ENCODE measurements at regions not wholly inside any gene's neighbourhood (a gene's known extent, or its start where the extent isn't known, plus 50 kb on each side); places are given as distances from the start of the nearest gene placed in this dataset.
"Not testable (repeated sequence)": the region's sequence is repeated elsewhere in the genome, so short reads cannot be mapped to it uniquely, and the experiment has no call there.

DNA sequence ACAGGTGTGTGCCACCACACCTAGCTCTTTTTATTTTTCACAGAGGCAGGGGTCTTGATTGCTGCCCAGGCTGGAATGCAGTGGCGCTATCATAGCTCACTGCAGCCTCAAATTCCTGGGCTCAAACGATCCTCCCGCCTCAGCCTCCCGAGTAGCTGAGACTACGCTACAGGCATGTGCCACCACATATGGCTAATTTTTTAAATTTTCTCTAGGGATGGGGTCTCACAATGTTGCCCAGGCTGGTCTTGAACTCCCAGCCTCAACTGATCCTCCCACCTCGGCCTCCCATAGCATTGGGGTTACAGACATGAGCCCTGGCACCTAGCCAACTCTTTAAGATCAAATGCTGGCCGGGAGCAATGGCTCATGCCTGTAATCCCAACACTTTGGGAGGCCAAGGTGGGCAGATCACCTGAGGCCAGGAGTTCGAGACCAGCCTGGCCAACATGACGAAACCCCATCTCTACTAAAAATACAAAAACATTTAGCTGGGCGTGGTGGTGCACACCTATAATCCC, 50.6 kb upstream of the MYL10 start:
- DNase-seq = not testable (repeated sequence)

- DNase-seq = no peak
Measured at GRCh38 chr7:101680406-101681145, 51.5 kb upstream of the MYL10 start.

- no peak for DNase-seq
Measured at GRCh38 chr7:101681170-101682007, 52.3 kb upstream of the MYL10 start.

GRCh38 chr7:101684983-101685330, 55.9 kb upstream of the MYL10 start:
- DNase-seq = no peak

- no peak for DNase-seq
Measured at GRCh38 chr7:101686030-101686429, 56.9 kb upstream of the MYL10 start.

DNA sequence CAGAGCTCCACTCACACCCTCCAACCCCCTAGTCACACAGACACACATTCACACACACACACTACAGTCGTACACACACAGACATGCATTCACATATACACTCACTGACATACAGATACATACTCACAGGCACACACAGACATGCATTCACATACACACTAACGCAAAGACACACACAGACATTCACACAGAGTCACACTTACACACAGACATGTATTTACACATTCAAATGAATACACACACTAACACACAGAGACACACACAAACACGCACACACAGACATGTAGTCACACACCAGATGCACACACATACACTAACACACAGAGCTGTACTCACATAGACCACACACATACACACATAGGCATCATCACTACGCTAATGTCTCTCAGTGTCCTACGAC, 58.0 kb upstream of the MYL10 start:
- DNase-seq = no peak

DNA sequence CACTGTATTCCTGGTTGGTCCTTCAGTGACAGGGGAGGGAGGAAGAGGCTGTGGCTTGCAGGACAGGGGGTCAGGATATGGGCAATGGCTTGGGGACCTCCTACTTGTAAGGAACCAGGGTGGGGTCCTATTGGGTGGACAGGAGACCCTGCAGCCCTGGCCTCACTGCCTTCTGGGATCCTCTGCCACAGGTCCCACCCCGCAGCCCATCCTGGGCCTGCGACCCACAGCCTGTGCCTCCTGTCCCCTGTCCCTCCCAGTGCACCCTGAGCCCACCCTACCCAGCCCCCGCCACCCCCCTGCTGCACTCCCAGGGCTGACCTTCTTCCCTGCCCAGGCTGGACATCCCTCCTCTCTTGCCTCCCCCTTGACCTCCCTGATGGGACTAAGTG, 58.7 kb upstream of the MYL10 start:
- no peak for DNase-seq

- peak; percentile 78 for DNase-seq
Measured at GRCh38 chr7:101688183-101688831, 59.2 kb upstream of the MYL10 start.

GRCh38 chr7:101688995-101689907, 60.2 kb upstream of the MYL10 start:
- DNase-seq = no peak

- no peak for DNase-seq
Measured at GRCh38 chr7:101690061-101690460, 61.0 kb upstream of the MYL10 start.

- no peak for DNase-seq
Measured at GRCh38 chr7:101691822-101692384, 62.8 kb upstream of the MYL10 start.

- DNase-seq = no peak
Measured at GRCh38 chr7:101693498-101694091, 64.5 kb upstream of the MYL10 start.

- DNase-seq = no peak
Measured at GRCh38 chr7:101698964-101699363, 69.9 kb upstream of the MYL10 start.

GRCh38 chr7:101699399-101699798, 70.3 kb upstream of the MYL10 start:
- DNase-seq = no peak

DNA sequence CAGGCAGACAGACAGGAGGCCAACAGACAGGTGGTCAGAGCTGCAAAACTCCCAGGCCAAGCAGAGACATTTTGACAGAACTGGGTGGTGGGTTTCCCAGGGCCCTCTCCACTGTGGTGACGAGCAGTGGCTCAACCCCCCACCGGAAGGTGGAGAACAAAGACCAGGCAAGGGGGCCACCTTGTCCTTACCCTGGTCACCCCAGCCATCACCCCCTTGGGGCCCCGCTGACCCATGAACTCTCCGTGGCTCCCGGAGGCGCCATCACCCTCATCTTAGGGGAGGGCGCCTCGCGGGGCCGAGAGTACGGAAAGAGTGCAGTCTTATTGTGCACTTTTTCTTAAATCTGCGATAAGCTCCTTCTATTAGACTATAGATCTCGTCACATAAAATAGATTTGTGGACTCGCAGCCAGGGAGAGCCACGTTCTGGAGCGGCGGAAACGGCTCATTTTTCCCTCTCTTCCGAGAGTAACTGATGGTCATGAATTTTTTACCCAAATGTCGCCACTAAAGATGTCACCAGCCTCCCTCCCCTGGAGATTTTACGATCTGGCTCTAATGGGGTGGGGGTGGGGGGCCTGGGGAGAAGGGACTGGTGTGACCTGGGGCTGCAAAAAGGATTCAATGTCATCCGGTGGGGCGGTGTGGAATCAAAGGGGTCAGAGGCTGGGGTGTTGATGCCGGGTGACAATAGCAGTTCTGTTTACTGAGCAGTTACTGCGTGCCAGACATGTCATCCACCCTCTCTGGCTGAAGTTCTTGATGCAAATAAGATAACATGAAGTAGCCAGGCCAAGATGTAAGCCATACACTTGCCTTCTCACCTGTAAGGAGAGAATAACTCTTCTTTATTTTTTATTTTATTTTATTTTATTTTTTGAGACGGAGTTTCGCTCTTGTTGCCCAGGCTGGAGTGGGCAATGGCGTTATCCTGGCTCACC, 71.1 kb upstream of the MYL10 start:
- no peak for DNase-seq

GRCh38 chr7:101701153-101701794, 72.2 kb upstream of the MYL10 start:
- no peak for DNase-seq

DNA sequence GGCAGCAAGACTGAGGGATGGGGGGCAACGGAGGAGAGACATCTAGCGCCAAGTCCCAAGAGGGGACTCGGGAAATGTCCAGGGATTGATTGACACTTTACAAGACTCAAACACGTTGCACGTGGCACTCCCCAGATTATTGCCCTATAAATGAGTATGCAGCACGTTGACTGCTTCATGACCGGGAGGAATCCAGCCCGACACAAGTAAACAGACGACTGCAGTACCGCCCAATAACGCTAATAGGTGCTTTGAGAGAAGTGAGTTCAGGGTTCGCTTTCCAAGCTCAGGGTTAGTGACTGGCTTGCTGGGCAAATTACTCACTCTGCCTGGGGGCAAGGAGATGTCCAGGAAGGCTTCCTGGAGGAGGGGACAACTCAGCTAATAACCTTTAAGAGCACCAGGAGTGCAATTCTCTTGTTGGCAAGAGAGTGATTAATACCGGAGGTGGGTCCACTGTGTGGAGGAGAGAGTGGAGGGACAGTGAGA, 73.3 kb upstream of the MYL10 start:
- DNase-seq = no peak

GRCh38 chr7:101705331-101705730, 76.2 kb upstream of the MYL10 start:
- DNase-seq = no peak

DNA sequence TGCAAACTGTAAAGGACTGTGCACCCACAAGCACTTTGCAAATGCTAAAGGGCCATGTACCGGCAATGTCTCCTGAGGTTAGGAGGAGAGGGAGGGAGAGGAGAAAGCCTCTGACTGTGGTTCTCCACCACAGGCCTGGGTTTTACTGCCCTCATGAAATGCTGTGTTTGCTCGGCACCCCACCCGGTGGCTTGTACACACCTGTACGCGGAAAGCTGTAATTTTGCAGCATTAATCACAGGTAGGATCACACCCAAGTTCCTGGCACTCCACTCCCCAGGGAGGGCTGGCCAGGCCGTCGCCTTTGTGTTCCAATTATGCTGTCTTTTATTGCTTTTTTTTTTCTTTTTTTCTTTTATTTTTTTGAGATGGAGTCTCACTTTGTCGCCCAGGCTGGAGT, 78.5 kb upstream of the MYL10 start:
- no peak for DNase-seq

DNA sequence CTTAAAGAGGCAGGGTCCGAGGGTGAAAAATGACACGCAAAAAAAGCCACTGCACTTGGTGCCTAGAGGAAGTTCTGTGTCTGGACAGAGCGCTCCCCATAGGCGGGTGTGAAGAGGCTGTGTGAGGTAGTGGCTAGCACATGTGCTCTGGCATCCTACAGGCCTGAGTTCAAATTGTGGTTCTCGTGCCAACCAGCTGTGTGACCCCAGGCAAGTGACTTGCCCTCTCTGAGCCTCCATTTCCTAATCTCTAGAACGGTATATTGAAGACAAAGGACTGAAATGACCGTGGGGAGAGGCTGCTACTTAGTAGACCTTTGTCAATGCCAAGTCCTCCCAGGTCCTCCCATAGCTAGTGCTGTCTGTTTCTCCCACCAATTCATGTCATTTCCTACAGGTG, 79.1 kb upstream of the MYL10 start:
- DNase-seq = no peak
